HFFc6 (cell line): ENCODE measurements at regions not wholly inside any gene's neighbourhood (a gene's known extent, or its start where the extent isn't known, plus 50 kb on each side); places are given as distances from the start of the nearest gene placed in this dataset.
A peak's percentile ranks its signal among the peaks of the same experiment; 100 is the strongest.

Experiments
- DNase-seq: peaks from one replicate; pipeline ENCODE4 v3.0.0-alpha.2; 2018
- H3K27ac Mint-ChIP-seq: 2 replicates; pipeline ENCODE4 v1.8.0; 2020; ENCODE audit warnings: mild to moderate bottlenecking, mixed read lengths
- H3K27me3 Mint-ChIP-seq: 2 replicates; pipeline ENCODE4 v1.8.0; 2021; ENCODE audit warnings: mild to moderate bottlenecking, moderate library complexity, mixed read lengths; ENCODE audit not compliant: insufficient read depth
- H3K36me3 Mint-ChIP-seq: 2 replicates; pipeline ENCODE4 v1.8.0; 2021; ENCODE audit warnings: low read depth, mixed read lengths
- H3K4me1 Mint-ChIP-seq: 2 replicates; pipeline ENCODE4 v1.8.0; 2020; ENCODE audit warnings: low read depth, mixed read lengths
- H3K4me3 Mint-ChIP-seq: 2 replicates; pipeline ENCODE4 v1.8.0; 2020; ENCODE audit warnings: mild to moderate bottlenecking, moderate library complexity, mixed read lengths
- H3K9me3 Mint-ChIP-seq: 2 replicates; pipeline ENCODE4 v1.8.0; 2020; ENCODE audit warnings: mild to moderate bottlenecking, mixed read lengths
- CTCF ChIP-seq: fragments of 200-600 bp; sonication (generic); IDR thresholded peaks from 2 replicates; pipeline ENCODE4 v1.5.0; 2021; ENCODE audit warnings: antibody characterized with exemption, mild to moderate bottlenecking

DNA sequence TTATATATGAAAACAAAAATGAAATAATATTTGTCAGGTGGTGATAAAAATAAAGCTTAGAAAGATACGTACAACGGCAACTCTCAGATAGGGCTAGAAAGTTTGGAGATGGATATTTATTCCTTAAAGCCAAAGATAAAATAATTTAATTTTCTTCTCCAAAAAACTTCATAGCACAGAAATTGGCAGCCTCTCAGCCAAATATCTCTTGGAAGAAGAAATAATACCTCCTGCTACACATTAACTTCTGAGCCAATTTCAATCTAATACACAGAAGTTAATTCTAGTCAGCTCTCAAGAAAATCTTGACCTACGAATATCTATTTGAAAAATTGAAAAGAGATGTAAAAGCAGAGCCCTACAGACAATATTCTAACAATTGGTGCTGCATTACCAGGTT is 122.4 kb downstream of the TES start:
- Mint-ChIP-seq H3K4me3 (no peak overlapping the region), H3K9me3 (no peaks in the 10 kb centered on the region), H3K36me3 (peaks cover 9% of the 10 kb centered on the region), H3K27me3 (peaks cover 2% of the 10 kb centered on the region), H3K27ac (no peak overlapping the region), H3K4me1 (peaks cover 69% of the 10 kb centered on the region)
- no peak for DNase-seq
- TF ChIP-seq CTCF = no peak

DNA sequence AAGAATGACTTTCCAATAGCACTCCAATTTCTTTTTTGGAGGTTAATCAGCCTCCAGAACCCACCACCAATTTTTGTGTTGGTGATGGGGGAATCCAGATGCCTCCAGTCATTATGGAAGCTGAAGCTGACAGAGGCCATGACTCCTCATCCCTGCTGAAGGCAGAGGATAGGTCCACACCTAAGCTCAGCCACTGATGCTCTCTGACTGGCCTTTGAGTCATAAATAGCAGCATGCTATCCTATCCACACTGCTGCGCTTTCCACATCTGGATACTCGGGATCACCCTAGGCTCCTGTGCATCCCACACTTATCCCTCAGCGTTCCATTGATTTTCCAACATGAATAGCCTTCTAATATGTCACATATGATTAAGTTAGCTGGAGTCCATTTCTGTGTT is 124.2 kb downstream of the TES start:
- no peak for TF ChIP-seq CTCF

GRCh38 chr7:116337018-116337417 is 126.7 kb downstream of the TES start:
- DNase-seq = no peak
- peaks cover 58% of the 10 kb centered on the region for H3K4me1 Mint-ChIP-seq
- H3K27ac Mint-ChIP-seq = no peak overlapping the region; the same call in 1 of the 2 replicates
- no peaks in the 10 kb centered on the region for H3K9me3 Mint-ChIP-seq
- peaks cover under 1% of the 10 kb centered on the region; the same call in 1 of the 2 replicates for H3K27me3 Mint-ChIP-seq
- peaks cover 3% of the 10 kb centered on the region for H3K36me3 Mint-ChIP-seq
- no peak for TF ChIP-seq CTCF
- no peak overlapping the region for H3K4me3 Mint-ChIP-seq

More for the DNA sequence above, 124.2 kb downstream of the TES start:
- Mint-ChIP-seq H3K4me3 (no peak overlapping the region), H3K27me3 (peaks cover 2% of the 10 kb centered on the region), H3K4me1 (peaks cover 58% of the 10 kb centered on the region), H3K9me3 (no peaks in the 10 kb centered on the region), H3K27ac (no peak overlapping the region; the same call in 1 of the 2 replicates), H3K36me3 (peaks cover 9% of the 10 kb centered on the region)
- peak; percentile 15 for DNase-seq

- Mint-ChIP-seq H3K4me3 (no peak overlapping the region), H3K9me3 (no peaks in the 10 kb centered on the region), H3K4me1 (peaks cover 60% of the 10 kb centered on the region), H3K36me3 (no peaks in the 10 kb centered on the region), H3K27me3 (no peaks in the 10 kb centered on the region), H3K27ac (no peak overlapping the region)
- DNase-seq = no peak
- no peak for TF ChIP-seq CTCF
These were observed 127.5 kb downstream of the TES start for GRCh38 chr7:116337800-116338199.

DNA sequence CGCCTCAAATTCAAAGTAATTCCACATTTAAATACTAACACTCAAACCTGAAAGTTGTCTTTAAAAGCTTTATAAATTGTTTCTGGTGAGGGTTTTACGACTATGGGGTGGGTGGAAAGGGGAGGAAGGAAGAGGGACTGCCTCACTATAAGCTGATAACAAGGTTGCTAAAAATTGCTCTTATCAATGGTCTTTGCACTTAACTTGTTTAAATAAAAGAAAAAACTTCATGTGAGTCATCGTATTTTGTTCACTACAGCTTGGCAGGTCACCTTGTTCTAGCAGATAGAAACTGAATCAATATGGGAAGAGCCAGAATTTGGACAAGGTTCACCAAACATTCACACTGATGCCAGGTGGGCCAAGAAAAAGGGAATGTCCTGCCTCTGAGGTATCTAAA is 129.2 kb downstream of the TES start:
- no peak overlapping the region for H3K4me3 Mint-ChIP-seq
- TF ChIP-seq CTCF = no peak
- peak; percentile 9 for DNase-seq
- H3K27ac Mint-ChIP-seq = peak overlapping the region; percentile 29
- H3K9me3 Mint-ChIP-seq = no peaks in the 10 kb centered on the region
- peaks cover 6% of the 10 kb centered on the region; the same call in 1 of the 2 replicates for H3K36me3 Mint-ChIP-seq
- H3K27me3 Mint-ChIP-seq = no peaks in the 10 kb centered on the region
- H3K4me1 Mint-ChIP-seq = peaks cover 54% of the 10 kb centered on the region
